Right lung (tissue), 2 donors: ENCODE measurements at regions not wholly inside any gene's neighbourhood (a gene's known extent, or its start where the extent isn't known, plus 50 kb on each side); places are given as distances from the start of the nearest gene placed in this dataset.
A peak's percentile ranks its signal among the peaks of the same experiment; 100 is the strongest.

Experiments used
- DNase-seq, 2 donors: peaks; one replicate each; pipeline ENCODE4 v3.0.0-alpha.2; 2013

GRCh38 chr14:53610947-53611346 is 345.7 kb downstream of the BMP4 start:
- no peak for DNase-seq

- DNase-seq = no peak
Measured at GRCh38 chr14:53609009-53609408, 347.6 kb downstream of the BMP4 start.

GRCh38 chr14:53608369-53608768 is 348.3 kb downstream of the BMP4 start:
- DNase-seq = no peak

GRCh38 chr14:53606203-53606602 is 350.4 kb downstream of the BMP4 start:
- no peak for DNase-seq

- DNase-seq = no peak
Measured at GRCh38 chr14:53605562-53605961, 351.1 kb downstream of the BMP4 start.

- no peak for DNase-seq
Measured at GRCh38 chr14:53603994-53604393, 352.6 kb downstream of the BMP4 start.

- DNase-seq = no peak
Measured at GRCh38 chr14:53601409-53601808, 355.2 kb downstream of the BMP4 start.

GRCh38 chr14:53599221-53599945 is 357.2 kb downstream of the BMP4 start:
- DNase-seq = no peak

GRCh38 chr14:53596853-53597525 is 359.6 kb downstream of the BMP4 start:
- DNase-seq = peak; percentile 19 to 30

- DNase-seq = no peak
Measured at GRCh38 chr14:53591816-53592215, 364.8 kb downstream of the BMP4 start.

- no peak for DNase-seq
Measured at GRCh38 chr14:53581504-53581903, 375.1 kb downstream of the BMP4 start.

- DNase-seq = peak; percentile 63 to 66
Measured at GRCh38 chr14:53571641-53572328, 384.8 kb downstream of the BMP4 start.

GRCh38 chr14:53570411-53571387 is 385.9 kb downstream of the BMP4 start:
- no peak for DNase-seq

- peak in 1 of 2 donors; percentile 29 for DNase-seq
Measured at GRCh38 chr14:53569446-53569845, 387.2 kb downstream of the BMP4 start.

GRCh38 chr14:53567236-53567780 is 389.3 kb downstream of the BMP4 start:
- DNase-seq = no peak

GRCh38 chr14:53564870-53565269 is 391.8 kb downstream of the BMP4 start:
- DNase-seq = no peak

GRCh38 chr14:53563628-53564027 is 393.0 kb downstream of the BMP4 start:
- no peak for DNase-seq

GRCh38 chr14:53553221-53553620 is 400.1 kb upstream of the DDHD1 start:
- DNase-seq = no peak

GRCh38 chr14:53551862-53552261 is 398.7 kb upstream of the DDHD1 start:
- no peak for DNase-seq

GRCh38 chr14:53550776-53551175 is 397.7 kb upstream of the DDHD1 start:
- DNase-seq = no peak

GRCh38 chr14:53549956-53550355 is 396.8 kb upstream of the DDHD1 start:
- no peak for DNase-seq
